Vagina (tissue), 2 donors: ENCODE measurements at regions not wholly inside any gene's neighbourhood (a gene's known extent, or its start where the extent isn't known, plus 50 kb on each side); places are given as distances from the start of the nearest gene placed in this dataset.

Experiments
- POLR2A ChIP-seq, 2 donors: fragments of 450-650 bp; IDR thresholded peaks; one replicate each; pipeline ENCODE4 v1.6.1; 2017; ENCODE audit warnings: antibody characterized with exemption in 2 of 2, mild to moderate bottlenecking in 2 of 2, moderate library complexity in 2 of 2
- POLR2AphosphoS5 ChIP-seq, 2 donors: sonication (generic); formaldehyde crosslinking; IDR thresholded peaks; one replicate each; pipeline ENCODE4 v1.9.0; 2017; ENCODE audit warnings: antibody characterized with exemption in 2 of 2, mild to moderate bottlenecking in 2 of 2, low read depth in 1 of 2; ENCODE audit not compliant: insufficient read depth in 1 of 2
- TF ChIP-seq, protein P1 (sequence below), 3 experiments: fragments of 450-650 bp in 2 of 3; fragments of 200-600 bp in 1 of 3; sonication (generic) in 1 of 3; IDR thresholded peaks; one replicate each; pipeline ENCODE4 v1.5.1; 2017 to 2019; ENCODE audit warnings: antibody characterized with exemption in 3 of 3, mild to moderate bottlenecking in 2 of 3, moderate library complexity in 2 of 3

DNA sequence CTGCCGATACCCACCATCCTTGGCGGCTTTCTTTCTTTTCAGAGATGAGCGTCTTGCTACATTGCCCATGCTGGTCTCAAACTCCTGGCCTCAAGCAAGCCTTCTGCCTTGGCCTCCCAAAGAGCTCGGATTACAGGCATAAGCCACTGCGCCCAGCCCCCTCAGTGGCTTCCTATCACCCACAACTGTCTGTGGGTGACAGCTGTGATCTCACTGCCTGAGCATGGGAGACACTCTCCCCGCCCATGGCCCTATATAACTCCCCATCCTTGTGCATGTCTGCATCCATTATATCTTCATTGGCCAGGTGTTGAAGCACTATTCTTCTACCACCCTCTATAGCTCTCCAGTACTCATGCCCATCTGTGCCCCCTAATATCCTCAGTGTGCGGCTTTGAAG lies 76.2 kb downstream of the PTPRS start:
- TF ChIP-seq, protein P1, sequence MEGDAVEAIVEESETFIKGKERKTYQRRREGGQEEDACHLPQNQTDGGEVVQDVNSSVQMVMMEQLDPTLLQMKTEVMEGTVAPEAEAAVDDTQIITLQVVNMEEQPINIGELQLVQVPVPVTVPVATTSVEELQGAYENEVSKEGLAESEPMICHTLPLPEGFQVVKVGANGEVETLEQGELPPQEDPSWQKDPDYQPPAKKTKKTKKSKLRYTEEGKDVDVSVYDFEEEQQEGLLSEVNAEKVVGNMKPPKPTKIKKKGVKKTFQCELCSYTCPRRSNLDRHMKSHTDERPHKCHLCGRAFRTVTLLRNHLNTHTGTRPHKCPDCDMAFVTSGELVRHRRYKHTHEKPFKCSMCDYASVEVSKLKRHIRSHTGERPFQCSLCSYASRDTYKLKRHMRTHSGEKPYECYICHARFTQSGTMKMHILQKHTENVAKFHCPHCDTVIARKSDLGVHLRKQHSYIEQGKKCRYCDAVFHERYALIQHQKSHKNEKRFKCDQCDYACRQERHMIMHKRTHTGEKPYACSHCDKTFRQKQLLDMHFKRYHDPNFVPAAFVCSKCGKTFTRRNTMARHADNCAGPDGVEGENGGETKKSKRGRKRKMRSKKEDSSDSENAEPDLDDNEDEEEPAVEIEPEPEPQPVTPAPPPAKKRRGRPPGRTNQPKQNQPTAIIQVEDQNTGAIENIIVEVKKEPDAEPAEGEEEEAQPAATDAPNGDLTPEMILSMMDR (IDR thresholded peaks at IDR 0.05) = no peak
- TF ChIP-seq POLR2A (IDR thresholded peaks at IDR 0.05) = no peak
- no peak for TF ChIP-seq POLR2AphosphoS5 (IDR thresholded peaks at IDR 0.05; ENCODE audit: insufficient read depth in 1 of 2, low read depth in 1 of 2)
